H1 (cell line): ENCODE measurements at regions not wholly inside any gene's neighbourhood (a gene's known extent, or its start where the extent isn't known, plus 50 kb on each side); places are given as distances from the start of the nearest gene placed in this dataset.

ENCODE experiments used
- CHD7 ChIP-seq: fragments of 300-600 bp; sonication (generic); IDR thresholded peaks from 2 replicates; pipeline ENCODE4 v1.7.1; 2012; ENCODE audit warnings: low read length, moderate library complexity, mild to moderate bottlenecking, inconsistent platforms; ENCODE audit not compliant: insufficient replicate concordance
- NRF1 ChIP-seq: IDR thresholded peaks from 2 replicates; pipeline ENCODE4 v1.6.1; 2011; ENCODE audit warnings: mild to moderate bottlenecking, low read depth, low read length, improper control_type of control experiment
- RNF2 ChIP-seq: fragments of 200-900, 300-1000 bp; sonication (generic); IDR thresholded peaks from 2 replicates; pipeline ENCODE4 v1.7.1; 2016; ENCODE audit warnings: borderline replicate concordance, low read depth, mild to moderate bottlenecking, antibody characterized with exemption, low read length; ENCODE audit not compliant: poor library complexity, severe bottlenecking; ENCODE audit errors: missing control alignments
- SP1 ChIP-seq: IDR thresholded peaks from 2 replicates; pipeline ENCODE4 v1.6.1; 2011; ENCODE audit warnings: low read depth, low read length
- TAF1 ChIP-seq: IDR thresholded peaks from 2 replicates; pipeline ENCODE4 v1.6.1; 2011; ENCODE audit warnings: mild to moderate bottlenecking, low read depth, low read length
- TCF12 ChIP-seq: IDR thresholded peaks from 2 replicates; pipeline ENCODE4 v1.6.1; 2011; ENCODE audit warnings: low read depth, mild to moderate bottlenecking, low read length

DNA sequence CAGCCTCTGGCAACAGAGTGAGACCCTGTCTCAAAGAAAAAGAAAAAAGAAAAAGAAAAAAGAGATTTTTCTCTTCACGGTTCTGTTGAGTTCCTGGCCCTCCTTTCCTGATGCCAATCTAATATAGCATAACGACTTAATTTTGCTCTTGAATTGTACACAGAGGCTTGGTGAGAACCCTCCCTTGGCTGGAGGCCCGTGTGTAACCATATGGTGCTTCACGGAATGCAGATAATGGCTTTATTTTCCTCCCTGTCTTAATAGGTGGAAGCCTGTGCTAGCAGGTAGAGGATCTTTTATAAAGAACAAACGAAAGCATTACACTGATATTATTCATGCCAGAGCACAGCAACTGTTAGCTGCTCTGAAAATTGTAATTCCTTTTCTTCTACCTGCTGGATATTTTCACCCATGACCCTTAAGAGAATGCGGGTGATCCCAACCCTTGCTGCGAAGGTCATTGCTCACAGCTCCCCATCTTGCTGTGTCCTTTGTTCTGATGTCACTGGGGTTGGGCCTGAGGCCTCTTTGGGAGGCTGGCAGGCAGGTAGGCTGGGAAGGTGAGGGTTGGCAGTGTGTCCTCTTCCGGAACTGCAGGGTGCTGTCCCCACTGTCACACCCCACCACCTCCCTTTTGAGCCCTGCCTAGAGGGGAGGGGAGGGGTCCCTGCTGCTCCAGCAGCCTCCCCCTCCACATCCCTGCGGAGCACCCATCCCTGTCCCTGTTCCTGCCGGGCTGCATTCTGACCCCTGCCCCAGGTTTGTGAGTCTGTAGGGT lies 83.8 kb upstream of the STOX2 start (continued):
- TF ChIP-seq CHD7 (no peak), NRF1 (no peak), TAF1 (no peak), SP1 (no peak), RNF2 (no peak), TCF12 (no peak)
- TF ChIP-seq, all 59 proteins: peak for 0
